K562 (cell line): ENCODE measurements at regions not wholly inside any gene's neighbourhood (a gene's known extent, or its start where the extent isn't known, plus 50 kb on each side); places are given as distances from the start of the nearest gene placed in this dataset.

Source experiments
- ATAC-seq: fragments of 200-7000 bp; cut with Tn5 transposase; 3 replicates; pipeline ENCODE4 v1.9.1; 2020; ENCODE audit warnings: moderate library complexity
- BruUV-seq: library from RNA; stranded (reverse); fragments of 400-500 nt; replicated peaks from 2 replicates; lab custom pipeline; 2021; lab: Mats Ljungman, UMichigan
- CTCF ChIA-PET: fragments of 300-600 bp; formaldehyde crosslinking; extraction: SDS; loops from one replicate; lab custom pipeline; 2021; ENCODE audit warnings: low intra/inter-chr PET ratio; lab: Yijun Ruan, JAX
- POLR2A ChIA-PET: fragments of 300-600, 350-650 bp; sonication (Branson Sonifier 250); formaldehyde crosslinking; extraction: SDS; loops from one replicate; lab custom pipeline; 2021; ENCODE audit warnings: antibody characterized with exemption, inconsistent platforms; lab: Yijun Ruan, JAX
- DNase-seq, 4 experiments: peaks; one replicate each; pipeline versions ENCODE4 v3.0.0 to v3.0.0-alpha.2; 2011 to 2018; ENCODE audit warnings: low spot score in 3 of 4, mixed read lengths in 3 of 4; ENCODE audit errors: extremely low read depth in 1 of 4
- FAIRE-seq: peaks from 2 replicates; lab custom pipeline; 2011; peaks lifted over from hg19 to GRCh38; lab: Jason Lieb, UNC
- H2AFZ ChIP-seq: 2 replicates; pipeline ENCODE4 v1.6.0; 2011; ENCODE audit warnings: low read depth, low read length, control low read depth, inconsistent platforms
- H3K27ac ChIP-seq: fragments of 200-600 bp; 3 replicates; pipeline ENCODE4 v1.8.0; 2011; ENCODE audit warnings: low read depth, mild to moderate bottlenecking, control low read depth, inconsistent platforms, low read length, moderate library complexity, mixed read lengths; ENCODE audit errors: extremely low read depth
- H3K27me3 ChIP-seq, 2 experiments: fragments of 300-600 bp in 1 of 2; 2 replicates in 1 of 2; 3 replicates in 1 of 2; pipeline versions ENCODE4 v1.6.0 to v1.8.0; 2011; ENCODE audit warnings: inconsistent platforms in 2 of 2, low read length in 2 of 2, mild to moderate bottlenecking in 1 of 2, mixed read lengths in 1 of 2, moderate library complexity in 1 of 2; ENCODE audit not compliant: control insufficient read depth in 2 of 2, insufficient read depth in 2 of 2
- H3K36me3 ChIP-seq: fragments of 300-600 bp; 3 replicates; pipeline ENCODE4 v1.8.0; 2011; ENCODE audit warnings: mild to moderate bottlenecking, low read length, inconsistent platforms; ENCODE audit not compliant: control insufficient read depth, insufficient read depth
- H3K4me1 ChIP-seq, 2 experiments: fragments of 200-600 bp in 1 of 2; replicated peaks in 1 of 2; 2 replicates in 1 of 2; 3 replicates in 1 of 2; pipeline versions ENCODE4 v1.5.1 to v1.8.0; 2011; ENCODE audit warnings: inconsistent platforms in 2 of 2, low read length in 2 of 2, mild to moderate bottlenecking in 1 of 2, mixed read lengths in 1 of 2, moderate library complexity in 1 of 2; ENCODE audit not compliant: control insufficient read depth in 2 of 2, insufficient read depth in 2 of 2
- H3K4me2 ChIP-seq: 2 replicates; pipeline ENCODE4 v1.6.1; 2011; ENCODE audit warnings: low read length, control low read depth, inconsistent platforms, mixed read lengths; ENCODE audit not compliant: insufficient read depth
- H3K4me3 ChIP-seq: fragments of 200-600 bp; sonication (generic), shearing (Covaris generic); 2 replicates; pipeline ENCODE4 v1.5.1; 2016; ENCODE audit warnings: control low read depth, inconsistent platforms
- H3K79me2 ChIP-seq: fragments of 200-600 bp; 3 replicates; pipeline ENCODE4 v1.8.0; 2011; ENCODE audit warnings: low read length, inconsistent platforms; ENCODE audit not compliant: control insufficient read depth, insufficient read depth
- H3K9ac ChIP-seq, 2 experiments: 2 replicates each; pipeline versions ENCODE4 v1.6.0 to v1.6.1; 2011; ENCODE audit warnings: low read depth in 2 of 2, low read length in 2 of 2, control low read depth in 1 of 2, inconsistent platforms in 1 of 2, mild to moderate bottlenecking in 1 of 2, mixed read lengths in 1 of 2; ENCODE audit not compliant: insufficient read depth in 1 of 2
- H3K9me1 ChIP-seq: one replicate; pipeline ENCODE4 v1.6.0; 2011; ENCODE audit warnings: inconsistent platforms, mild to moderate bottlenecking, low read length, moderate library complexity; ENCODE audit not compliant: control insufficient read depth, insufficient read depth
- H3K9me3 ChIP-seq: replicated peaks from 2 replicates; pipeline ENCODE4 v1.5.1; 2011; ENCODE audit warnings: low read depth, low read length, inconsistent platforms; ENCODE audit not compliant: control insufficient read depth, insufficient read depth
- H4K20me1 ChIP-seq: replicated peaks from 2 replicates; pipeline ENCODE4 v1.6.1; 2011; ENCODE audit warnings: low read length, inconsistent platforms, mixed read lengths; ENCODE audit not compliant: control insufficient read depth, insufficient read depth
- CBX5 ChIP-seq: IDR thresholded peaks from 2 replicates; pipeline ENCODE4 v1.6.1; 2014; ENCODE audit warnings: low read depth, borderline replicate concordance
- CTBP1 ChIP-seq: fragments of 450-650 bp; IDR thresholded peaks from 2 replicates; pipeline ENCODE4 v1.6.1; 2016; ENCODE audit warnings: borderline replicate concordance
- E2F1 ChIP-seq: sonication (generic); formaldehyde crosslinking; IDR thresholded peaks from 2 replicates; pipeline ENCODE4 v1.8.1; 2023; ENCODE audit warnings: mild to moderate bottlenecking, missing genetic modification reagents, moderate library complexity
- E4F1 ChIP-seq: fragments of 250-450 bp; sonication (Bioruptor Pico); IDR thresholded peaks from 2 replicates; pipeline ENCODE4 v1.5.0; 2021; ENCODE audit warnings: mild to moderate bottlenecking, borderline replicate concordance
- RBM17 ChIP-seq: fragments of 200-400 bp; formaldehyde crosslinking; IDR thresholded peaks from 2 replicates; pipeline ENCODE4 v1.6.1; 2017; ENCODE audit warnings: low read depth, mild to moderate bottlenecking, low read length, borderline replicate concordance
- SMARCA5 ChIP-seq: fragments of 450-650 bp; IDR thresholded peaks from 2 replicates; pipeline ENCODE4 v1.6.1; 2016
- ZFP91 ChIP-seq: sonication (generic); formaldehyde crosslinking; IDR thresholded peaks from 2 replicates; pipeline ENCODE4 v1.8.0; 2022; ENCODE audit warnings: mild to moderate bottlenecking, missing genetic modification reagents
- ZNF23 ChIP-seq: fragments of 250-450 bp; sonication (Bioruptor Pico); IDR thresholded peaks from 2 replicates; pipeline ENCODE4 v1.4.0; 2020; ENCODE audit warnings: mild to moderate bottlenecking
- ZNF347 ChIP-seq: fragments of 450-650 bp; formaldehyde crosslinking; IDR thresholded peaks from 2 replicates; pipeline ENCODE4 v1.4.0; 2020; ENCODE audit warnings: low read depth, mild to moderate bottlenecking, moderate library complexity
- ZNF431 ChIP-seq: sonication (generic); formaldehyde crosslinking; IDR thresholded peaks from 2 replicates; pipeline ENCODE4 v1.8.0; 2022; ENCODE audit warnings: mild to moderate bottlenecking, missing genetic modification reagents
- ZNF589 ChIP-seq: fragments of 200-800 bp; sonication (Bioruptor generic); IDR thresholded peaks from 2 replicates; pipeline ENCODE4 v1.6.1; 2016; ENCODE audit warnings: low read depth, missing genetic modification characterization, missing compliant biosample characterization
- ZNF77 ChIP-seq: fragments of 250-450 bp; sonication (Bioruptor Pico); IDR thresholded peaks from 2 replicates; pipeline ENCODE4 v1.5.0; 2020
- WGBS: fragments of 100-300 bp; shearing (Covaris generic); methylation state at CpG from one replicate; pipeline ENCODE4 v1.1.6; 2016; ENCODE audit warnings: low coverage, mixed read lengths; ENCODE audit not compliant: insufficient coverage; ENCODE audit errors: missing lambda C conversion rate; 5-methylcytosine and 5-hydroxymethylcytosine counted together
- in situ Hi-C: fragments of 300-500 bp; cut with MboI; formaldehyde crosslinking; loops from 4 replicates; pipeline ENCODE4 v1.15.0; 2018; ENCODE audit warnings: inconsistent platforms, mixed read lengths
- intact Hi-C: fragments of 100-400 bp; cut with micrococcal nuclease; formaldehyde crosslinking; loops from 2 replicates; pipeline ENCODE4 v1.14.2; 2022
- TF ChIP-seq, protein P1 (sequence below): IDR thresholded peaks from 2 replicates; pipeline ENCODE4 v1.6.1; 2016; ENCODE audit warnings: missing genetic modification characterization, missing compliant biosample characterization

DNA sequence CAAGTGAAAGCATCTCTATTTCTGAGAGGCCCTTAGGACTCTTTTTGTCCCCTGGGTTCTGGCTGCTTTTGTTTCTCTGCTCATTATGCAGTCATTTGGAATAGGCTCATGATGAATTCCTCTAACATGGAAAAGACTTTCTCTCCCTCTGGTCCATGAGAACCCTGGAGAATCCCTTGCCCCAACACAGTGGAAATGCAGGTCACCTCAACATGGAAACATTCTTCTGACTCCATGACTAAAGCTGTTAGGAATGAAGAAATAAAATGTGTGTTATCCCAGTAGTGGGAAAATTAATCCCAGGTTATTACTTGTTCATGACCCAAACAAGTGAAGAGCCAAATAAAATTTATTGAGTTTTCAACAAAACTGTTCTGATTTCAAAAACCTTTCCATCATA is 458.6 kb downstream of the EPM2A start (continued):
- no peak for TF ChIP-seq ZFP91

GRCh38 chr6:145277358-145278086 is 457.8 kb downstream of the EPM2A start:
- CTCF ChIA-PET: no interaction called here
- peak; percentile 11 for FAIRE-seq
- no TSS peak for BruUV-seq
- H3K9ac ChIP-seq: no peak overlapping the region
- H3K27ac ChIP-seq: no peak overlapping the region
- no peaks in the 10 kb centered on the region for H3K36me3 ChIP-seq
- peaks cover 2% of the 10 kb centered on the region; the same call in 1 of the 2 replicates for H3K9me3 ChIP-seq
- H3K4me2 ChIP-seq: no peak overlapping the region
- no peak for DNase-seq
- H3K27me3 ChIP-seq: no peaks in the 10 kb centered on the region
- H3K4me3 ChIP-seq: no peak overlapping the region
- H3K4me1 ChIP-seq: no peaks in the 10 kb centered on the region
- H3K9me1 ChIP-seq: no peaks in the 10 kb centered on the region
- in situ Hi-C loops (no loop called here), intact Hi-C loops (no loop called here)
- ATAC-seq: no peak
- WGBS: 0% methylated on average over 4 of the region's 4 CpGs
- H3K79me2 ChIP-seq: no peaks in the 10 kb centered on the region
- TF ChIP-seq SMARCA5: no peak
- TF ChIP-seq, protein P1, sequence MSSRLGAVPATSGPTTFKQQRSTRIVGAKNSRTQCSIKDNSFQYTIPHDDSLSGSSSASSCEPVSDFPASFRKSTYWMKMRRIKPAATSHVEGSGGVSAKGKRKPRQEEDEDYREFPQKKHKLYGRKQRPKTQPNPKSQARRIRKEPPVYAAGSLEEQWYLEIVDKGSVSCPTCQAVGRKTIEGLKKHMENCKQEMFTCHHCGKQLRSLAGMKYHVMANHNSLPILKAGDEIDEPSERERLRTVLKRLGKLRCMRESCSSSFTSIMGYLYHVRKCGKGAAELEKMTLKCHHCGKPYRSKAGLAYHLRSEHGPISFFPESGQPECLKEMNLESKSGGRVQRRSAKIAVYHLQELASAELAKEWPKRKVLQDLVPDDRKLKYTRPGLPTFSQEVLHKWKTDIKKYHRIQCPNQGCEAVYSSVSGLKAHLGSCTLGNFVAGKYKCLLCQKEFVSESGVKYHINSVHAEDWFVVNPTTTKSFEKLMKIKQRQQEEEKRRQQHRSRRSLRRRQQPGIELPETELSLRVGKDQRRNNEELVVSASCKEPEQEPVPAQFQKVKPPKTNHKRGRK (tag): no peak
- no peak for TF ChIP-seq CTBP1
- no peak for TF ChIP-seq ZNF589 (CRISPR knock-in tag)
- TF ChIP-seq RBM17: no peak
- no peak for TF ChIP-seq ZNF23 (CRISPR knock-in tag)
- no peak for TF ChIP-seq ZNF77
- TF ChIP-seq ZNF347 (CRISPR knock-in tag): no peak
- TF ChIP-seq CBX5: no peak
- TF ChIP-seq E4F1 (CRISPR knock-in tag): no peak
- TF ChIP-seq E2F1 (CRISPR knock-in tag): no peak
- TF ChIP-seq ZNF431: no peak
- POLR2A ChIA-PET: no interaction called here
- H4K20me1 ChIP-seq: no peaks in the 10 kb centered on the region
- no peak overlapping the region for H2AFZ ChIP-seq
